ENCODE measurements at regions not wholly inside any gene's neighbourhood (a gene's known extent, or its start where the extent isn't known, plus 50 kb on each side); places are given as distances from the start of the nearest gene placed in this dataset.
"Not testable (repeated sequence)": the region's sequence is repeated elsewhere in the genome, so short reads cannot be mapped to it uniquely, and the experiment has no call there.

DNA sequence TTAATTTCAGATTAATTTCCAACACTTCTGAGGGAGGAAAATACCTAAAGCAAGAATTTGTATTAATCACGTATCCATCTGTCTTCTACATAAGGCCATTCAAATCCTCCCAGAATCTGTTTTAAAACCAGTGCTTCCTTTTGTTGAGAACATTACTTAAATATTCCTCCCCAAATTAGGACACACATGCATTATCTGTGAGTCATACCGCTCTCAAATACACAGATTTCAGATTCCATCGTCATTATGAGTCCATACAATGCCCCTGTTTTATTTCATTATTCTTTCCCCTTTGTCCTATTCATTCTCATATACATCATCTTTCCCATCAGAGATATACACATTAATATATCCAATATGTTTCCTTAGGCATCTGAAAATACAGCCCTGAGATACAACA, 57.3 kb upstream of the PRSS12 start:
- ChIA-PET POLR2A (no interaction called here), CTCF (interaction anchor here (0.6 kb wide), 1 partner anchor 56 kb away, joined by 5 read pairs; no protein-coding TSS in a partner anchor)
- no peak for DNase-seq (ENCODE audit: low read depth)
- H3K36me3 ChIP-seq (ENCODE audit: control insufficient read depth, insufficient read depth, low read length) = no peaks in the 10 kb centered on the region
- no peaks in the 10 kb centered on the region for H3K27me3 ChIP-seq (ENCODE audit: control insufficient read depth, insufficient read depth, low read length)
- TF ChIP-seq, protein P1, sequence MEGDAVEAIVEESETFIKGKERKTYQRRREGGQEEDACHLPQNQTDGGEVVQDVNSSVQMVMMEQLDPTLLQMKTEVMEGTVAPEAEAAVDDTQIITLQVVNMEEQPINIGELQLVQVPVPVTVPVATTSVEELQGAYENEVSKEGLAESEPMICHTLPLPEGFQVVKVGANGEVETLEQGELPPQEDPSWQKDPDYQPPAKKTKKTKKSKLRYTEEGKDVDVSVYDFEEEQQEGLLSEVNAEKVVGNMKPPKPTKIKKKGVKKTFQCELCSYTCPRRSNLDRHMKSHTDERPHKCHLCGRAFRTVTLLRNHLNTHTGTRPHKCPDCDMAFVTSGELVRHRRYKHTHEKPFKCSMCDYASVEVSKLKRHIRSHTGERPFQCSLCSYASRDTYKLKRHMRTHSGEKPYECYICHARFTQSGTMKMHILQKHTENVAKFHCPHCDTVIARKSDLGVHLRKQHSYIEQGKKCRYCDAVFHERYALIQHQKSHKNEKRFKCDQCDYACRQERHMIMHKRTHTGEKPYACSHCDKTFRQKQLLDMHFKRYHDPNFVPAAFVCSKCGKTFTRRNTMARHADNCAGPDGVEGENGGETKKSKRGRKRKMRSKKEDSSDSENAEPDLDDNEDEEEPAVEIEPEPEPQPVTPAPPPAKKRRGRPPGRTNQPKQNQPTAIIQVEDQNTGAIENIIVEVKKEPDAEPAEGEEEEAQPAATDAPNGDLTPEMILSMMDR (IDR thresholded peaks at IDR 0.05; ENCODE audit: insufficient read depth, low read depth, low read length) = no peak
- H3K4me3 ChIP-seq (ENCODE audit: low read depth, low read length) = no peak overlapping the region

DNA sequence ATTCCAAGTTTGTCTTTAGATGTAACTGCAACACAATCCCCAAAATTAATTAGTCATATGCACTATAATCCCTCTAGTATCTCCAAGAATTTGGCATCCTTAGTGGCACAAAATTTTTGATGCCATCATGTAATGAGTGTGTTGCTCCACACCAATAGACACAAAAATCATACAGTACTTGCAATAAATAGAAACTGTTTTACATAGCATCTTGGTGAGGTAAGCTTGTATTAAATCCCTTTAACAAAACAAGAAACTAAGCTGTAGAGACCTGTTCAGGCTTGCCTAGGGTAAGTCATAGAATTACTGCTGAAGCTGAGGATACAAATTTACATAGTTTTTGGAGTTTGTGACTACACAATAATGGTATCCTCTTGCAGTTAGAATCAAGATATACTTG, 64.5 kb upstream of the PRSS12 start:
- ChIA-PET POLR2A (no interaction called here), CTCF (interaction anchor here (0.7 to 1.8 kb wide), 4 partner anchors 16 to 129 kb away, joined by 3 to 8 read pairs (median 3); partner anchors contain the start of gene PRSS12)
- Histone ChIP-seq H3K4me3 (ENCODE audit: low read depth, low read length) (no peak overlapping the region), H3K27me3 (ENCODE audit: control insufficient read depth, insufficient read depth, low read length) (no peaks in the 10 kb centered on the region), H3K36me3 (ENCODE audit: control insufficient read depth, insufficient read depth, low read length) (no peaks in the 10 kb centered on the region)
- TF ChIP-seq, protein P1 (IDR thresholded peaks at IDR 0.05; ENCODE audit: insufficient read depth, low read depth, low read length) = no peak
- peak; percentile 38 for DNase-seq (ENCODE audit: low read depth)

DNA sequence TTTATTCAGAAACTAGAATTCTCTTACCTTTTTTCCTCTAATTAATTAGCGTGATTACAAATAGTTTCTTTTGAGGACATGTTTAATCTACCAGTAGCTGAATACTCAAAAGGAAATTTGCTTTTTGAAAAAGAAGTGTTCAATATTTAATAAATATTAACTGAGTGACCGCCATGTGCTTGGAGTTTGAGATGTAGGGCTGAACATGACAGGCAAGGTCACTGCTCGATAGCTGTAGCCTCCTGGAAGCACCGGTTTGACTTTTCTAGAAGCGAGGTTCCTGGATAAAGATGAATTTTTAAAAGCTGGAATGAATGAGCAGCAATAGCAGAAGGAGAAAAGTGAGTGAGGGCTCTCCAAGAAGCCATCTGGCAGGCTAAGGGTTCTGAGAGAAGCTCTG, 65.0 kb upstream of the PRSS12 start:
- DNase-seq (ENCODE audit: low read depth); H3K36me3 ChIP-seq (ENCODE audit: control insufficient read depth, insufficient read depth, low read length); H3K4me3 ChIP-seq (ENCODE audit: low read depth, low read length); H3K27me3 ChIP-seq (ENCODE audit: control insufficient read depth, insufficient read depth, low read length); POLR2A ChIA-PET: not testable (repeated sequence)
- CTCF ChIA-PET = interaction anchor here (0.7 to 1.8 kb wide), 4 partner anchors 16 to 129 kb away, joined by 3 to 8 read pairs (median 3); partner anchors contain the start of gene PRSS12

DNA sequence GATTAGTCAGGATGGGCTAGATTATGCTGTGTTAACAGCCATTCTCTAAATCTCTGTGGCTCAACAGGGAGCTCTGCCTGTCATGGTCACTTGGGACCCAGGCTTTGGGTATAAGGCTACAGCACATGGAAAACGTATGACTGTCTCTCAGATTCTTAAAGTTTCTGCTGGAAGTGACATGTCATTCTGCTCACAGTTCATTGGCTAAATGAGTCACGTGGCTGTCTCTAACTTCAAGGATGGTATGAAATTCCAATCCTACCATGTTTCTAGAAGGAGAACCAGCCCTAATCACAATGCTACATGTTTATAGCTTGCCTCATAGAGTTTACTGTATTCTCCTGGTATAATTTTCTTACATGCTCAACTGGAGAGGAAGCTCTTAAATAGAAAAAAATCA, 65.6 kb upstream of the PRSS12 start:
- POLR2A ChIA-PET; H3K36me3 ChIP-seq (ENCODE audit: control insufficient read depth, insufficient read depth, low read length); DNase-seq (ENCODE audit: low read depth); H3K4me3 ChIP-seq (ENCODE audit: low read depth, low read length); H3K27me3 ChIP-seq (ENCODE audit: control insufficient read depth, insufficient read depth, low read length): not testable (repeated sequence)
- CTCF ChIA-PET = interaction anchor here (1.0 to 1.8 kb wide), 3 partner anchors 23 to 130 kb away, joined by 3 to 8 read pairs (median 3); partner anchors contain the start of gene PRSS12

DNA sequence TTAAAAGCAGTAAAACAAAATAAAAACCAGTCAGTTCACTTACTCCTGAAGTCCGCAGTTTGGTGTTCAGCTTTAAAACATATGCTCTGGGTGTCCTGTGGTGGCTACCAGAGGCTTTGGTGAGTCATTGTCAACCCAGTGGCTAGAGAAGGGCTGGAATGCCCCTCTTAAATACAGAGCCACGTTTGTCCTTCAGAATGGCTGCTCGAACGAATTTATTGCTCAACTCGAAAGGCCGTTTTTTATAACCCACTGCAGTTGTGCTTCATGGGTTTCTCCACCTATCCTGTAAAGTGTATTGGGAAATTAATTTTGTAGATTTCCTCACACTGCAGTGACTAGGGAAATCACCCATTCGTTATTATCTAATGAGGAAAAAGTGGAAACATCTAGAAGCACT, 66.8 kb upstream of the PRSS12 start:
- DNase-seq (ENCODE audit: low read depth) = peak; percentile 41
- H3K36me3 ChIP-seq (ENCODE audit: control insufficient read depth, insufficient read depth, low read length); H3K27me3 ChIP-seq (ENCODE audit: control insufficient read depth, insufficient read depth, low read length); CTCF ChIA-PET; POLR2A ChIA-PET: not testable (repeated sequence)
- 0 out of 2 replicates have a peak overlapping the region, but pooled peaks have one; percentile 3 for H3K4me3 ChIP-seq (ENCODE audit: low read depth, low read length)

DNA sequence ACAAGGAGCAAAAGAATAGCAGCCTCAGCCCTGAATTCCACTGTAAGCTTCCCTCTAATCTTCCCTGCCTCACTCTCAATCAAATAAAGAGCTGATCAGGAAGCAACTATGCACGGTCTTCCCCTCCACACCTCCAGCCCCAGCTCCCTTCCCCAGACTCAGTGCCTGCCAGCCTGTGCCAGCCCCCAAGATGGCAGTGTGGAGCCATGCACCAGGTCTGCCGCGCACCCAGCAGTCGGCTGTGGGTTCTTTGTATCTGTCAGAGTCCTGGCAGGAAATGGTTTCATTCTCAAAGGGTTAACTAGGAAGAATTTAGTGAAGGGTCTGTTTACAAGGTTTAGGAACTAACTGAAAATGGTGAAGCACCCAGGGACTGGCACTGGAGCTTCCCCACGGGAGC, 71.3 kb upstream of the PRSS12 start:
- not testable (repeated sequence) for H3K36me3 ChIP-seq (ENCODE audit: control insufficient read depth, insufficient read depth, low read length); H3K4me3 ChIP-seq (ENCODE audit: low read depth, low read length); H3K27me3 ChIP-seq (ENCODE audit: control insufficient read depth, insufficient read depth, low read length); DNase-seq (ENCODE audit: low read depth)
- CTCF ChIA-PET = interaction anchor here (0.6 to 1.2 kb wide), 9 partner anchors 11 to 500 kb away, joined by 3 to 6 read pairs (median 4); no protein-coding TSS in a partner anchor
- TF ChIP-seq, protein P1 (IDR thresholded peaks at IDR 0.05; ENCODE audit: insufficient read depth, low read depth, low read length) = peak; percentile 61
- POLR2A ChIA-PET = interaction anchor here (0.6 kb wide), 1 partner anchor 72 kb away, joined by 3 read pairs; the partner anchor contains the start of gene PRSS12

DNA sequence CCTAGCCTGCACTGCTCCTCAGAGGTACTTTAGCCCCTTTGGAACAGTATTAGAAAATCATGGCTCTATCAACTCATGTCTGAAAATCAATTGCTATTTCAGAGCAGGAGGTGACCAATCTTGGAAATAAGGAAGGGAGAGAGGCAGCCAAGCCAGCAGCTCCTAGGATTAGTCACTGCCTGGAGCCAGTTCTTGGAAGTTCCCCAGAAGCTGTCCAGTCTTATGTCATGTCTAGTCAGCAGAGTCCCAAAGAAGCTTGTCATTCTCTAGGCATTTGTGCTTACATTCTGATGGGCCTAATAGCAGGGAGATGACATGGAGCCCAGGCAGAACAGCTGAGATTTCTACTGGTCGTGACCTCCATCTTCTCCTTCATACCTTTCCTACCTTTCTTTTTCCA, 76.1 kb upstream of the PRSS12 start:
- H3K27me3 ChIP-seq (ENCODE audit: control insufficient read depth, insufficient read depth, low read length); CTCF ChIA-PET; H3K36me3 ChIP-seq (ENCODE audit: control insufficient read depth, insufficient read depth, low read length); DNase-seq (ENCODE audit: low read depth); H3K4me3 ChIP-seq (ENCODE audit: low read depth, low read length); POLR2A ChIA-PET: not testable (repeated sequence)

DNA sequence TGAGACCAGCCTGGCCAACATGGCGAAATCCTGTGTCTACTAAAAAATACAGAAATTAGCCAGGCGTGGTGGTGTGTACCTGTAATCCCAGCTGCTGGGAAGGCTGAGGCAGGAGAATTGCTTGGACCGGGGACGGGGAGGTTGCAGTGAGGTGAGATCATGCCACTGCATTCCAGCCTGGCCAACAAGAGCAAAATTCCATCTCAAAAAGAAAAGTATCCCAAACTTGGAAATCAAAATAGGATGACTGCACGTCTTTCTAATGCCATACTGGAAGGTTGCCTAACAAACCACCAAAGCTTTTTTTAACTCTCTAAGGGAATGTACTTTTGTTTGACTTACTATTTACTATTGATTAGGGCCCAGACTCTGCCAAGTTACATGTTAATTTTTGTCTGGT, 79.6 kb upstream of the PRSS12 start:
- POLR2A ChIA-PET; H3K27me3 ChIP-seq (ENCODE audit: control insufficient read depth, insufficient read depth, low read length); H3K36me3 ChIP-seq (ENCODE audit: control insufficient read depth, insufficient read depth, low read length); H3K4me3 ChIP-seq (ENCODE audit: low read depth, low read length); CTCF ChIA-PET; DNase-seq (ENCODE audit: low read depth): not testable (repeated sequence)

DNA sequence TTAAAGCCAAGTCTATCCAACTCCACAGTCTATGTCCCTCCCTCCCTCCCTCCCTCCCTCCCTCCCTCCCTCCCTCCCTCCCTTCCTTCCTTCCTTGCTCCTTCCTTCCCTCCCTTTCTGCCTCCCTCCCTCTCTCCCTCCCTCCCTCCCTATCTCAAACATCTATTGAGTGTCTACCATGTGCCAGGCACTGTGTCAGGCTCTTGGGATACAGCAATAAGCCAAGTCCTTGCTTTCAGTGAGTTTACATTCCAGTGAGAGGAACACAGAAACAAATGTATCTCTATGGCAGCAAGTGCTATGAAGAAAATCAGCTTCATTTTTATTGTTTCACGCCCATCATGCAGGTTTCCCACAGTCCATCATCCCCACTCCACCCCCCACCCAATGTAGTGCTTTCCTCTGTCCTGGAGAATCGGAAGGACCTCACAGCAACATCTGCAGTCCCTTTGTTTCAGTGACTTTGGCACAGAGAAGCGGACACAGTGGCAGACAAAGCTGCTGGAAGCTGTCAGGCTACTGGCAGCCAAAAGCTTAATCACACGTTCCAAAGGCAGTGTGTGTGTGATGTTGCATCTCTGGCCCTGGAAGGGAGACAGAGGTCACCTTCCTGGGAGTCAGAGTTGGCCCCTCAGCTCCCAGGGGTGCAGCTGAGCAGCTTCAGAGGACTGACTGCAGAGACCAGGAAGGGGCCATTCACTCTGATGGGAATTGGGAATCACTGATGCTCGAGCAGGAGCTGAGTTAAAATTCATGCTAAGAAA, 81.0 kb upstream of the PRSS12 start:
- H3K4me3 ChIP-seq (ENCODE audit: low read depth, low read length); POLR2A ChIA-PET; DNase-seq (ENCODE audit: low read depth); H3K36me3 ChIP-seq (ENCODE audit: control insufficient read depth, insufficient read depth, low read length); H3K27me3 ChIP-seq (ENCODE audit: control insufficient read depth, insufficient read depth, low read length); CTCF ChIA-PET: not testable (repeated sequence)

DNA sequence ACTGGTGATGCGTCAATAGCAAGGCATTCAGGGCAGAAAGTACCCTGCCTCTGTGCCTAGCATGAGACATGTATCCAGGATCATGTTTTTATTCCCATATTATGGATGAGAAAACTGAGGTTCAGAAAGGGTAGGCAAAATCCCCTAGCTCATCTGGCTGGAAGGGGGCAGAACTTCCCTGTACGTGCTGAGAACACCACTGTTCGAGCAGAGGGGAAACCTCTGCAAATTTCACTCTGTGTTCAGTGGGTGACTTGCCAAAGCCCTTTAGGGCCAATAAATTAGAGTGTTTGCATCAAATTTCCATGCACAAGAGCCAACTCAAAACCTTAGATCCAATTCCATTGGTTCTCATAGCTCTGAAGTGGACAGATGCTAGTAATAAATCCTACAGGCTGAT, 82.6 kb upstream of the PRSS12 start:
- H3K27me3 ChIP-seq (ENCODE audit: control insufficient read depth, insufficient read depth, low read length); CTCF ChIA-PET; DNase-seq (ENCODE audit: low read depth); H3K36me3 ChIP-seq (ENCODE audit: control insufficient read depth, insufficient read depth, low read length); H3K4me3 ChIP-seq (ENCODE audit: low read depth, low read length); POLR2A ChIA-PET: not testable (repeated sequence)
